ENCODE measurements at regions not wholly inside any gene's neighbourhood (a gene's known extent, or its start where the extent isn't known, plus 50 kb on each side); places are given as distances from the start of the nearest gene placed in this dataset.

DNA sequence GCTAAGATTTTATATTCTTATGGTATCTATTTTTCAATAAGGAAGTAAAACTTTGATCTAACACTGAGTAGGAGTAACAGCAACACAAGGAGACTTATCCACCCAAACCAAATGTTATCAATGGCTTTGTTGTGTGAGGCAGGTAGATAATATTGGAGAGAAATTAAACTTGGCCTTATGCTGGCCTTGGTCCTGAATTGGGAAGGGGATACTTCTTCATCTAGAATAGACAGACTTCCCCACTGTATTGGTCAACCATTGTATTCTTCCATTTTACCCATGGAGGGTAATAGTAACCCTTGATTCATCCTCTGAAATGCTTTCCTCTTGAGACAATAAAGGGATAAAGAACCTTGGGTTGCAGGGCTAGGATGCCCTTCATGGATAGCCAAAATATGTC is 76.3 kb upstream of the ANKFN1 start:
- TF ChIP-seq EZH2 (IDR thresholded peaks at IDR 0.05) (no peak), FOXP2 (optimal IDR thresholded peaks at IDR 0.05; ENCODE audit: control extremely low read depth, extremely low read length, insufficient read depth) (no peak), POLR2AphosphoS5 (IDR thresholded peaks at IDR 0.05; ENCODE audit: borderline replicate concordance, low read depth, low read length) (no peak)
